ENCODE measurements at regions not wholly inside any gene's neighbourhood (a gene's known extent, or its start where the extent isn't known, plus 50 kb on each side); places are given as distances from the start of the nearest gene placed in this dataset.
"Not testable (repeated sequence)": the region's sequence is repeated elsewhere in the genome, so short reads cannot be mapped to it uniquely, and the experiment has no call there.

DNA sequence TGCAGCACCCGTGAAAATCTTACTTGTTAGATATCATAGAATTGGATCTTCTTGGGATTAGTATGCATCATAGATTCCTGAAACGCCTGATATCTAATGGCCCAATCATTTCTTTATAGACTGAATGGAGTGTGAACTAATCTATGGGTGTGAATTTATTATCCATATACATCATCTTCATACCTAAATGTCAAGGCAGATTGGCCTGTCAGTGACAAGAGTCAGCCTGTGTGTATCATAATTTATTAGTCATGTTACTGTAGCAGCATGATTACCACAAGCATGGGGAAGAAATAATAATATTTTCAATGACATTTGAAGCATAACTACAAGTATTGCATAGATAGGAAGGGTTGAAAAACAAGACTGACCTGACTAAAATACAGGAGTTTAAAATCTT is 235.8 kb downstream of the RAP2B start:
- intact Hi-C loops (cut with DNase I), result no loop called here
- TF ChIP-seq POLR2A (IDR thresholded peaks at IDR 0.05; ENCODE audit: low read depth) (no peak), POLR2AphosphoS5 (IDR thresholded peaks at IDR 0.05) (no peak), EP300 (IDR thresholded peaks at IDR 0.05) (no peak)
- TF ChIP-seq, protein P1, sequence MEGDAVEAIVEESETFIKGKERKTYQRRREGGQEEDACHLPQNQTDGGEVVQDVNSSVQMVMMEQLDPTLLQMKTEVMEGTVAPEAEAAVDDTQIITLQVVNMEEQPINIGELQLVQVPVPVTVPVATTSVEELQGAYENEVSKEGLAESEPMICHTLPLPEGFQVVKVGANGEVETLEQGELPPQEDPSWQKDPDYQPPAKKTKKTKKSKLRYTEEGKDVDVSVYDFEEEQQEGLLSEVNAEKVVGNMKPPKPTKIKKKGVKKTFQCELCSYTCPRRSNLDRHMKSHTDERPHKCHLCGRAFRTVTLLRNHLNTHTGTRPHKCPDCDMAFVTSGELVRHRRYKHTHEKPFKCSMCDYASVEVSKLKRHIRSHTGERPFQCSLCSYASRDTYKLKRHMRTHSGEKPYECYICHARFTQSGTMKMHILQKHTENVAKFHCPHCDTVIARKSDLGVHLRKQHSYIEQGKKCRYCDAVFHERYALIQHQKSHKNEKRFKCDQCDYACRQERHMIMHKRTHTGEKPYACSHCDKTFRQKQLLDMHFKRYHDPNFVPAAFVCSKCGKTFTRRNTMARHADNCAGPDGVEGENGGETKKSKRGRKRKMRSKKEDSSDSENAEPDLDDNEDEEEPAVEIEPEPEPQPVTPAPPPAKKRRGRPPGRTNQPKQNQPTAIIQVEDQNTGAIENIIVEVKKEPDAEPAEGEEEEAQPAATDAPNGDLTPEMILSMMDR (IDR thresholded peaks at IDR 0.05), result no peak
- Histone ChIP-seq H3K36me3 (no peaks in the 10 kb centered on the region), H3K4me3 (no peak overlapping the region), H3K9me3 (peaks cover 0 to 11% (median 4%) of the 10 kb centered on the region in 4 donors), H3K27ac (replicated peaks in 1 of 4) (no peak overlapping the region), H3K4me1 (no peaks in the 10 kb centered on the region), H3K27me3 (no peaks in the 10 kb centered on the region)
- WGBS, result 75% methylated on average over 2 of the region's 2 CpGs
- DNase-seq (ENCODE audit: extremely low spot score), result no peak

DNA sequence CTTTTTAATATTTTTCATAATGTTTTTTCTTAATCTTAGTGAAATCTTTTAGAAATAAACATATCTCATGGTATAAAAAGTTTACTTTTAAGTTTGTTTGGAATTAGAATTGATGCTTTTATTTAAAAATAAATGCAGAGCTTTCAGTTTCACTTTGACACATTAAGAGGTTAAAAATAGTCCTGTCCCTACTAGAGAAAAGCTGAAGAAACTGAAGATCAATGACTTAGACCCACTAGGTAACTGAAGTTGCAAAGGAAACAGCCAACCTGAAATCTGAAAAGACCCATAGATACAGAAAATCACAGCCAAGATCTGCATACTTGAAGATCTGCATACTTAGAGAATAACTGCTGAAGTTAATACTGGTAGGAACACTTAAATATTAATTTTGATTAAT is 237.6 kb downstream of the RAP2B start:
- H3K27ac ChIP-seq (replicated peaks in 1 of 4), result no peak overlapping the region
- intact Hi-C loops (cut with DNase I), result no loop called here

GRCh38 chr3:153400641-153401040 is 238.6 kb downstream of the RAP2B start:
- Histone ChIP-seq H3K36me3 (no peaks in the 10 kb centered on the region), H3K4me1 (no peaks in the 10 kb centered on the region), H3K27ac (replicated peaks in 1 of 4) (no peak overlapping the region), H3K27me3 (no peaks in the 10 kb centered on the region), H3K4me3 (no peak overlapping the region), H3K9me3 (no peaks in the 10 kb centered on the region)
- intact Hi-C loops (cut with DNase I), result no loop called here
- TF ChIP-seq POLR2AphosphoS5 (IDR thresholded peaks at IDR 0.05) (no peak), EP300 (IDR thresholded peaks at IDR 0.05) (no peak), POLR2A (IDR thresholded peaks at IDR 0.05; ENCODE audit: low read depth) (no peak)
- TF ChIP-seq, protein P1 (IDR thresholded peaks at IDR 0.05), result no peak
- no peak for DNase-seq (ENCODE audit: extremely low spot score)

More for the DNA sequence above, 237.6 kb downstream of the RAP2B start:
- Histone ChIP-seq H3K4me3 (no peak overlapping the region), H3K36me3 (no peaks in the 10 kb centered on the region), H3K9me3 (no peaks in the 10 kb centered on the region), H3K27me3 (no peaks in the 10 kb centered on the region), H3K4me1 (no peaks in the 10 kb centered on the region)
- TF ChIP-seq POLR2A (IDR thresholded peaks at IDR 0.05; ENCODE audit: low read depth) (no peak), POLR2AphosphoS5 (IDR thresholded peaks at IDR 0.05) (no peak), EP300 (IDR thresholded peaks at IDR 0.05) (no peak)
- TF ChIP-seq, protein P1 (IDR thresholded peaks at IDR 0.05), result no peak
- no peak for DNase-seq (ENCODE audit: extremely low spot score)

GRCh38 chr3:153404157-153404556 is 242.1 kb downstream of the RAP2B start:
- no peaks in the 10 kb centered on the region for H3K27me3 ChIP-seq
- no peak for TF ChIP-seq POLR2A (IDR thresholded peaks at IDR 0.05; ENCODE audit: low read depth)
- TF ChIP-seq, protein P1 (IDR thresholded peaks at IDR 0.05), result no peak
- TF ChIP-seq EP300 (IDR thresholded peaks at IDR 0.05), result no peak
- no peak for TF ChIP-seq POLR2AphosphoS5 (IDR thresholded peaks at IDR 0.05)
- no peak for DNase-seq (ENCODE audit: extremely low spot score)
- H3K36me3 ChIP-seq, result no peaks in the 10 kb centered on the region
- no peaks in the 10 kb centered on the region for H3K9me3 ChIP-seq
- no peak overlapping the region for H3K4me3 ChIP-seq
- H3K4me1 ChIP-seq, result no peaks in the 10 kb centered on the region
- H3K27ac ChIP-seq (replicated peaks in 1 of 4), result no peak overlapping the region
- 43% methylated on average over 2 of the region's 2 CpGs for WGBS
- intact Hi-C loops (cut with DNase I), result no loop called here

- DNase-seq (ENCODE audit: extremely low spot score); H3K36me3 ChIP-seq; H3K27ac ChIP-seq (replicated peaks in 1 of 4); intact Hi-C loops (cut with DNase I); H3K4me3 ChIP-seq; H3K4me1 ChIP-seq; H3K9me3 ChIP-seq; H3K27me3 ChIP-seq: not testable (repeated sequence)
- WGBS, result 96% methylated on average over 4 of the region's 4 CpGs
Measured at GRCh38 chr3:153405320-153405719, 243.3 kb downstream of the RAP2B start.

All from esophagus muscularis mucosa (tissue), 4 donors.